ENCODE measurements at regions not wholly inside any gene's neighbourhood (a gene's known extent, or its start where the extent isn't known, plus 50 kb on each side); places are given as distances from the start of the nearest gene placed in this dataset.

- DNase-seq (ENCODE audit: low spot score): no peak
These were observed 58.7 kb downstream of the OTOL1 start for GRCh38 chr3:161555320-161555719.

- no peak for DNase-seq (ENCODE audit: low spot score)
These were observed 59.9 kb downstream of the OTOL1 start for GRCh38 chr3:161556533-161556932.

DNA sequence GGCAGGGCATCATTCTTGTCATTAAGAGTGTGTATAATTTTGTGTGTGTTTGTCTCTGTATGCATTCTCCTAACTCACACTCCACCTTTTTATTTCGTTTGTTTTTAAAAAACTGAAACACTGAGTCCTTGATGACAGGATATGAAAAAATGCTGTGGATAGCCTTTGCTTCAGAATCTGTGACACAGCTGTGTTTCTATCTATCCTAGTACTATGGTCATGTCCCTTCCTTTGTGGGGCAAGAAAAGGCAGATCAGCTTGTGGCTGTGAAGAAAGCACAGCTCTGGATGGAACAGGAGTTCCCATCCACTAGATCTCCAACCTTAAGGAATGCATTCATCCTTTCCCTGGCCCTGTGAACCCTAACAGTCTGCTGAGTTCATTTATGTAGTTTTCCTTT lies 60.3 kb downstream of the OTOL1 start:
- DNase-seq (ENCODE audit: low spot score): no peak

DNA sequence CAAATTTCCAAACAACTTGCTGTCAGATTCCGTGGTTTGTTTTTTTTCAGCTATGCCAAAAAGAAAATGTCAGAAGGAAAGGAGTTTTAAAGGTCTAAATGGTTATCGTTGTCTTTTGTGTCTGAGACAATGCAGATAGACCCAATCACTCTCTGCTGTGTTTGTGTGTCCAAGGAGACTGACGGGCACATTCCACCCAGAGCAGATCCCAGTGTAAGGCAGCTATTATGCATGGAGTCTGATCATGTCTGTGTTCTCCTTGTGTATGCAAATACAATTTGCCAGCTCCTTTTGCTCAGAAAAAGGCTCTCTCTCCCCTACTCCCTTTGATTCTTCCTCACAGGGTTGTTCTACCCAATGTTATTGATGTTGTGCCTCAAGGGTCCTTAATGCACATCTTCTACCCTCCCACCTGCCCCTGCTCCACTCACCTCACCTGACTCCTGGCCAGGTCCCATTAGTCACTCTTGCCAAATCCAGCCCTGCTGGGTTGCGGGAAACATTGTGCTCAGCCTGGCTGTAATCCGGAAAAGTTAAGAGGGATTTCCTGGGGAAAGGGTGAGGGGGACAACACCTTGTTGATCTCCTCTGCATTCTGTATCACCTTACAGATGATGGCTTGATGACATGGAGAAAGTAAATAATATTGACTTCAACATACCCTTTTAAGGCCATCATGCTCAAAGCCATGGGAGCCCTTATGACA lies 61.0 kb downstream of the OTOL1 start:
- DNase-seq (ENCODE audit: low spot score): no peak

DNA sequence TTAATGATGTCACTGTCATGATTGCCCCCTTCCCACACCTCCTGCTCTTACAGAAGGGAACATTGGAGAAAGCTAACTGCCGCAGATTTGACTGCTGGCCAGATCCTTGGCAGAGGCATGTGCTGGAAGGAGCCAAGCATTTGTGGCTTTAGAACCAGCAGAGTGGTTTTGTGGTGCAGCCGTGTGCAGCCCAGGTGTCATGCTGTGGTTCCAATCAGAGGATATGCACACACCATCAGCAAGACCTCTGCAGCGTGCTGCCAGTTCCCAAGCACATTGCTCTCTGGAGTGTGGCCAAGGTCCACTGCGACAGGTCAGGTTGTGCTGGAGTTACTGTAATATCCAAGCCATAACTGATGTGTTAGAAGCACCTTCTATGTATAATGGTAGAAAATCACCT lies 61.6 kb downstream of the OTOL1 start:
- no peak for DNase-seq (ENCODE audit: low spot score)

- DNase-seq (ENCODE audit: low spot score): peak; percentile 59
These were observed 62.8 kb downstream of the OTOL1 start for GRCh38 chr3:161559177-161559998.

DNA sequence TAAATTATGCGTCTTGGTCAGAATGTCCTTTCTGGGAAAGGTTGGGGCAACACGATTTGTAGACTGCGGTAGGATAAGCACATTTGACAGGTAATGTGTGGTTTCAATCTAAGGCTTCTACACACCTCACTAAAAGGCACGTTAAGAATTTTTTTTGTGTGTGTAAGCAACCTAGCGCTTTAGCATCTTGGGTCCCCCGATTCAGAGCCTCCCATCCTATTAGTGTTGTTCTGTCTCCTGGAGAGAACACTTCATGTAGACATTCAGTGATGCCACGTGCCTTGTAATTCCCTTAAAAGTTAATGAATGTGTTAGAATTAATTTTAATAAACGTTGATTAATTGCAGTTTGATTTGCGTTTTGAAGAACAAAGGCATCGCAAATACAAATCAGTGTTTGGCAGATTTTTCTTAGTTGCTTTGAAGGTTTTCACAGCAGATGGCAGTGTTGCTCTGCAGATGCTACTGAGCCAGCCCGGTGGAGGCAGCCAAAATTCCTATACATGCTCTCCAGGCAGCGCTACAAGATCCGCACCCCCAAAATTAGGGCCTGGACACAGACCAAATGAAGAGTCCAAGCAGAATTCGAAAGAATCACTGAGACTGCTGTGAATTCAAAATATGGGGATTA lies 63.5 kb downstream of the OTOL1 start:
- peak; percentile 66 for DNase-seq (ENCODE audit: low spot score)

DNA sequence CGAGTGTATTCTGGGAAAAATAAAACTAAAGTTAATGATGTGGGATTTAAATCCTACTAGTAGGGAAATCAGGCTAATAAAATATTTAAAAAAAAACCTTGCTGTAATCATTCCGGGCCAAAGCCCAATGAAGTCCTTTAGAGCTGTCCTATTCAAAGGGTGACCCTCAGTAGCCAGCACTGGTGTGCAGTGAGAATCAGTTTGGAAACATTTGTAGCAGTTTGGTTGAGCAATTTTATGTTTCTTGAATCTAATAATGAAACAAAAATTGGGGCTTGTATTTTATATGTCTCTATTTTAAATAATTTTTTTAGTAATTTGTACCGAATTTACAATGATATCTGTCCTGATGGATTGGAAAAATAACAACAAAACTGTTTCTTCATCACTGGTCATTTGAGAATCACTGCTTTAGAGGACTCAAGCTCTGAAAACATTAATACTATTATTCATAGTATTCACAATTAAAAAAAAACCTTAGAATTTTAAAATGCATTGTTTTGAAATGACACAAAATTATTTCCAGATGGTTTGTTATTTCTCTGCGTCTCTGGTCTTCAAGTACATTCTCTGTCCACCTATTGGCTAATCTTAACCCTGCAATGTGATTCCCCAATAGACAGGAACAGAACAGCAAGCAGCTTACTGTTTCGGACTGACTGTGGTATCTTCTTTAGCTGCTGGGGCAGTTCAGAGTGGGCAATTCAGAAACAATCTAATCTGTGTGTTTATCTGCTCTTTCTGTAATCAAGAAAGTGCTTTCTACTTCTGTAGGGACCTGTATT lies 71.2 kb downstream of the OTOL1 start:
- DNase-seq (ENCODE audit: low spot score): no peak

GRCh38 chr3:161568671-161569070 lies 72.1 kb downstream of the OTOL1 start:
- DNase-seq (ENCODE audit: low spot score): no peak

GRCh38 chr3:161571951-161572350 lies 75.3 kb downstream of the OTOL1 start:
- DNase-seq (ENCODE audit: low spot score): no peak

DNA sequence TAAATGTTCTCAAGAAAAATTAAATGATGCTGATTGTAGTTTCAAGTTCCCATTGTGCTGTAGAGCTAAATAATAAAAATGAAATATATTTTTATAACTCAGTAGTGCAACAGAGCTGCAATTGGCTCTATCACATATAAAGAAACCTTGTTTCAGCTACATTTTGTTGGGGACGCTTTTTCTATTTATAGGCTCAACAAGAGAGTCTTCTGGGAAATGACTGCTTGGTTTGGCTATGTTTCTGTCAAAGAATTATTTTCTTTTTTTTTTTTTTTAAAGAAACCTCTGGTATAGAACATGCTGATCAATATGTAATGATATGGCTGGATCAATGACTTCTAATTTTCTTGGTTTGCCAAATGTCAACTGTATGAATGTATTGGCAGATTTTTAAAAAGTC lies 76.5 kb downstream of the OTOL1 start:
- no peak for DNase-seq (ENCODE audit: low spot score)

- DNase-seq (ENCODE audit: low spot score): no peak
These were observed 79.3 kb downstream of the OTOL1 start for GRCh38 chr3:161575901-161576300.

- no peak for DNase-seq (ENCODE audit: low spot score)
These were observed 79.7 kb downstream of the OTOL1 start for GRCh38 chr3:161576311-161576710.

DNA sequence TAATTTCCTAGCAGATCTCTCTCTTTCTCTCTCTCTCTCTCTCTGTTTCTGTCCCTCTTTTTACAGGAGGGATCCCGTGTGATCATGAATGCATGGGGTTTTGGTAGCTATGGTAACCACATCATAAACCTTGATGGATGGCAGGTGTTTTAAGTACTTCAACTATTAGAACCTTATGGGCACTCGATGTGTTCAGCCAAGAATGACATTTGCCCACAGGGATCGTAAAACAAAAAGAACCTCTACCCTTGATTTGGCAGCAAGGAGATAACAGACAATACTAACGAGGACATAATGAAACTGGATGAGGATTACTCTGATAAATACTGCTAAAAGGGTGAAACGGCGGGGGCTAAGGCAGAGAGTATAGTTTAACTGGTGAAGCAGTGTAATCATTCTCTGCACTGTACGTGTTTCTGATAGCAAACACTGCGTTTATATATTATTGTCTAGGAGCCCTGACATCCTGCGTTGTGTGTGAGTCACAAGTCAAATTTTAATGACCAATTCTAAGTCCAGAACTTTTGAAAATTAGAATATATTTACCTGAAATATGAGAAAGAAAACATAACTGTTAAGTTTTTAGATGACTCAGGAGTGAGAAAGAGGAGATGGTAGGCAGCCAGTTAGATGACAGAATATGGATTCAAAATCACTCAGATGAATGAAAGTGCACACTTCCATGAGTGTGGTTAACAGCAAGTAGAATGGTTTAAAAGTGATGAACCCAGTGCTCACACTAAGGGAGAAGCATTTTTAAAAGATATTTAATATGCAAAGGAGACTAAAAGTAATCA lies 80.3 kb downstream of the OTOL1 start:
- DNase-seq (ENCODE audit: low spot score): no peak

DNA sequence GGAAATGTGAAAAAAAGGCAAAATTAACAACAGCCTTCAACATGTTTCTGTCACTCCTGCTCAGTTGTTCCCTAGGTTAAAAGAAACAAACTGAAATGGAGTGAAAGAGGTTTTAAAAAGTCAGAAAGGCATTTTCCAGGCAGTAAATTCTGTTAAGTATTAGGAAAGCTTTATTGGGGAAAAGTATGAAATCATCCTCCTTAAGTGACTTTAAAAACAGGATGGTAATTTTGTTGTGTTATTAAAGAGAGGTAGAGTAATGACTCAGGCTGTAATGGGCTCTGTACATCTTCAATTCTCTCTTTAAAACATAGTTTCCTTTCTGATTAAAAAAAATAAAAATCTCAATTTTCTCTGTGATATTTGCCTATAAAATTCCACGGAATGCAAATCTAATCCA lies 81.1 kb downstream of the OTOL1 start:
- DNase-seq (ENCODE audit: low spot score): no peak

GRCh38 chr3:161579395-161580126 lies 83.0 kb downstream of the OTOL1 start:
- no peak for DNase-seq (ENCODE audit: low spot score)

DNA sequence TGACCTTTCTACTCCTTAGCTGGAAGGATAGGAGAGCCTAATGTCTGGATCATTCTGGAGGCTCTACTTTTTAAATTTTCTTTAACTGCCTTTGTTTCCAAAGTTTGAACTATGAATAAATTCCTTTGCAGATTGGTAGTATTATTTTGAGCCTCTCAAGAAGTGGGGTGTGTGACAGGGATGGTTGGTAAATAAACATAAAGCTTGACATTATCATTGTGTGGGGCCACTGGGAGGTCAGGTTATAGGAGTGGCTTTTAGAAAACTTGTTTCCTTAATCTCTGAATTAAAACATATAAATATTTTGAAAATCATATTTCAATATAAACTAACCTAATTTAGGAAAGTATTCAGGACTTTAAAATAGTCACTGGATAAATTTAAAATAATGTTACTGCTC lies 89.3 kb downstream of the OTOL1 start:
- no peak for DNase-seq (ENCODE audit: low spot score)

- DNase-seq (ENCODE audit: low spot score): no peak
These were observed 90.1 kb downstream of the OTOL1 start for GRCh38 chr3:161586556-161587235.

- DNase-seq (ENCODE audit: low spot score): no peak
These were observed 102.0 kb downstream of the OTOL1 start for GRCh38 chr3:161598639-161599038.

- DNase-seq (ENCODE audit: low spot score): no peak
These were observed 103.1 kb downstream of the OTOL1 start for GRCh38 chr3:161599697-161600096.

Data from globus pallidus (tissue), 1 donor.